NCI-H226 (cell line): ENCODE measurements at regions not wholly inside any gene's neighbourhood (a gene's known extent, or its start where the extent isn't known, plus 50 kb on each side); places are given as distances from the start of the nearest gene placed in this dataset.
"Not testable (repeated sequence)": the region's sequence is repeated elsewhere in the genome, so short reads cannot be mapped to it uniquely, and the experiment has no call there.

Experiments used
- DNase-seq: peaks from one replicate; pipeline ENCODE4 v3.0.0-alpha.2; 2015

DNA sequence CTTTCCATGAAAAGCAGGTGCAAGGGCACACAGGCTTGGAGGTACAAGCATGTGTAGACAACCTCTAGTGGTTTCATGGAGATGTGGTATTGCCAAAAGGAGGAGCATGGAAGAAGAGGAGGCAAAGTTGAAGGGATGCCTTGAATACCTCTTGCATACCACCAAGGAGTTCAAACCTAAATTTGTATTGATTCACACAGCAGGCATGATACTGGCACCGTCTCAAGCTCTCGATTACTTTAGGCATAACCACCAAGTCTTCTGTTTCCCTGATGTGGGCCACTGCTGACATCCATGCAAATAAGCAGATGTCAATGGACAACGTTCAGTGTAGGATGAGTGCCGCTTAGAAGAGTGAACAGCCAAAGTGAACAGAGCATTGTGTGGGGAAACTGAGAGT lies 87.1 kb downstream of the SCN11A start:
- no peak for DNase-seq

DNA sequence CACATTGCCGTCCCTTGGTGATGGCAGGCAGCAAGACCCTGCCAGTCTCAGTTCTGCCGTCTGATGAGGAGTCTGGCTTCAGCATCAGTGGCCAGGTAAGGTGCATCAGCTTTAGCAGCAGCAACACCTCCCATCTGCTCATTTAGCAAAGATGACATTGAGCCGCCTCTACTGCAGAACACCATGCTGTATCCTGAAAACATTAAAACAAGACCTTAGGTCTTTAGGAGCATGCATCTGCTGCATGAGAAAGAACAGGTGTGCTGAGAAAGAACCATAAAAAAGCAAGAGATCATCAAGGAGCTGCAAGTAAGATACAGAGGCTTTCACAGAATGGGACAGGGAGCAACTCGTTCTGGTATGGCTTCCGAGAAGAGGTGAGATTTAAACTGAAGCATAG lies 87.5 kb downstream of the SCN11A start:
- DNase-seq = no peak

DNA sequence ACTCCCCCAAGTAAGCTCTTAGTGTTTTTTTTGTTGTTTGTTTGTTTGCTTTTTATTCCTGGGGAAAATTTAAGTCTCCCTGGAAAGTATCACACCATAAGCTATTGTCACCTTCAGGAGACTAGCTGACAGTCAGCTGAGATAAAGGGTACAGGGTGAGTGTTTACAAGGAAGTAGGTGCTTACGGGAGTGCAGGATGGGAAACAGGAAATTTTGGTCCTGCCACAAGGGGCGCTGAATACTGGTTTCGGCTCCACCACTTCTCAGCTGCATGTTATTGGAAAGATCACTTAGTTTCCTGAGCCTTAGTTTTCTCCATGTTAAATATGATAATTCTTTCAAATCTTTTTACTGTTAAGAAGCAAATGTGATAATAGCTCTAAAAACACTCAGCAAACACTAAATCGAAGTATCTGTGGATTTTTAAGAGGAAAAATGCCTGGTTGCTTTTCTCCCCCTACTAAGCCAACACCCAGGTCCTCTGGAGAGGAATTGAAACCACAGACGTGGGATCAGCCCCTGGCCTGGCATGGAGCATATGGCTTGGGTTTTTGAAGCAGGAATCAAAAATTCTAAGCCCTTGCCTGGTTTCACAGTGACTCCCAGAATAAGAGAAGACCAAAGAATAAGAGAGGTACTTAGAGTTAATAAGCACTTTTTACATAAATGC lies 90.7 kb downstream of the SCN11A start:
- peak; percentile 20 for DNase-seq

DNA sequence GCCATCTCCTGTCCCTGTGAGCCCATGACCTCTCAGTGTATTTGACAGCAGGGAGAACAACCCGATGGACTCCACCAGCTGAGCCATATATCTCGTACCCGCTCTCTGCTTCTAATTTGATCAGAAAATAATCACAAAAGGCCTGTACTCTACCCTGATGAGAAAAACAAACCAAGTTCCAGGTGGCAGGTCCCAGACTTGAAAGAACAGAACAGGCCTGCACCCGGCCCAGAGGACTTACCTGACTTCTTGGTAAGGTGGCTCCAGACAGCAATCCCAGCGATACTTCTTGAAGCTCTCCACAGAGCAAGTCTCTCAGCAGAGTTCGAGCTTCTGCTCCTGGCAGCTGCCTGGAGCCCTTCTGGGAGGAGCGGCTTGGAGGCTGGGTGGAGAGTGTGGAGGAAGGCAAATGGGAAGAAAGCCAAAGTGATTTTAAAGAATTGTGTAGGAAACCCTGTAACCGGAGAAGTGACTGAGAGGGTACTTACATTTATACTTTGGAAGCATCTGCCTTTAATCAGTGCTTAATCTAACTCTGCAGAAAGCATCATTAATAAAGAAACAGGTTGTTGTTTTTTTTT lies 91.6 kb downstream of the SCN11A start:
- DNase-seq = no peak

DNA sequence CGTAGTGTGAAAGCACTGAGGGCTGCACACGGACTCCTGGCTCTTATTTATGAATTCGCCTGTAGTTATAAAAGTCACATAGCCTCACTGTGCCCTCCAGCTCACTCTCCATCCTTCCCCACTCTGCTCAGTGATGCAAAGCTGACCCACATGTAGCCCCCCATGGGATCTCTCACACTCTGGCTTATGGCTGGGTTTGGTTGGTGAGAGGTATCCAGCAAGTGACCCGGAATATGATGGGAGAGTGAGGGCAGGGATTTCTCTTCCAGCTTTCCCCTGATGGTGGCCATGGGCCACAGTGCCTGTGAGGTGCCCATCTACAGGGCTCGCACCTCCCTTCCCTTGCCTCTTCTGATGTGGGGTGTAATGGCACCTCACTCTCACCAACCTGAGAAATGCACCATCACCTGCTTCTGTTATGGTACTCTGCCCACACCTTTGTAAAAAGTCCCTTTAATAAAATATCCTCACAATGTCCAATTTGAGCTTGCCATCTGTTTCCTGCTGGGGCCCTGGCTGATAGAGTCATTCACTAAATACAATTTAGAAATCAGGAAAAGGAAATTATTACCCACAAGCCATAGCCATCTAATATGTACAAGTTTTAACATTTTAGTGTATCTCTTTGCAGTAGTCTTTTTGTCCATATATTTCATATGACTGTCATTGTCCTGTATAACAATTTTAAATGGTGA lies 93.6 kb downstream of the SCN11A start:
- no peak for DNase-seq

- no peak for DNase-seq
Measured at GRCh38 chr3:38957296-38957695, 94.4 kb downstream of the SCN11A start.

GRCh38 chr3:38952721-38953120 lies 99.0 kb downstream of the SCN11A start:
- no peak for DNase-seq

- not testable (repeated sequence) for DNase-seq
Measured at GRCh38 chr3:38951167-38951566, 100.6 kb downstream of the SCN11A start.

- DNase-seq = no peak
Measured at GRCh38 chr3:38950581-38950980, 101.2 kb downstream of the SCN11A start.

- no peak for DNase-seq
Measured at GRCh38 chr3:38949994-38950393, 101.8 kb downstream of the SCN11A start.

- DNase-seq = no peak
Measured at GRCh38 chr3:38940394-38940793, 111.3 kb downstream of the SCN11A start.

GRCh38 chr3:38925351-38925750 lies 109.3 kb upstream of the SCN10A start:
- DNase-seq = no peak

- peak; percentile 20 for DNase-seq
Measured at GRCh38 chr3:38916706-38917105, 100.7 kb upstream of the SCN10A start.

DNA sequence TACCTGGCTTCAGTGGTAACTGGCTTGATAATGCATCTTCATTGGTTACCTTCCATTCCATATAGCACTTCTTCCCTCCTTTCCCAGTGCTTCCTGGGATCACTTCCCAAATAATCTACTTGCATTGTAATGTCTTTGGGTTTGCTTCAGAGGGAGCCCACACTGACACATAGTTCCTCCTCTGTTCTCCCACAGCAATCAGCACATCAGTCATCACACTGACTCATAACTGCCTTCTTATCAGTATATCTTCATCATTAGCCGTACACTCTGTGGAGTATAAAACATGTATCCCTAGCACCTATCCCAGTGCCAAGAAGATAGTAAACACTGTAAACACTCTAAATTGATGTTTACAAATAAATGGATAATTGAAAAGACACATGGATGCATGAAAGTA lies 91.4 kb upstream of the SCN10A start:
- DNase-seq = no peak

DNA sequence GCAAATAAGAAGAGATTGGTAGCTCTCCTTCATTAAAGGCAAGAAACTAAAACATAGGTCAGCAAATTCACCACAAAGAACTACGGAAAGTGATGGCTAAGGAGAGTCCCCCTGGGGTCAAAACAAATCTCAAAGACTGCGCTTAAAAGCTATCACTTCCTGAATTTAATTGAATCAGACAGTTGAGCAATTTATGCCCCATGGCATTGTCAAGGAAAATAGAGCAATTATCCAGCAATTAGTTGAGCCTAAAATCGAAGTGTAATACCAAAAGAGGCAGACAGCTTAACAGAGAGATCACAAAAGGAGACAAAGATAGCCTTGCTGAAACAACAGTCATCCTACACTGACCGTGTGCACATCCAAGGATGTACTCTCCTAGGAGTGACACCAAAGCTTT lies 74.4 kb upstream of the SCN10A start:
- DNase-seq = no peak

DNA sequence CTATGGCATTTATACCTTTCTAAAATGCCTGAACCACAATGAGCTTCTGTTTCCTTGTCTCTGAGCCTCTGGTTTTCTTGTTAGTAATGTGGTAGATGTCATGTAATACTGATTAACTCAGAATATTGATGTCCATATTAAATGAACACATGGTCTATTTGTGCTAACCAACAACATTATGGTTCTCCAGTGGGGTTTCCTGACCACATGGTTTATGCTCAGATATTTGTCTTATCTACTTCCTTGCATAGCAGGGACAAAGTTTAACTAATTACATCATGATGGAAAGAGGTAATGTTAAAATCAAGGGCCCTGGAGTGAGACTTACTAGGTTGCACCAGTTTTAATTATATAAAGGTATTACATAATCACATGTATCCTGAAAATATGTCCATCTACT lies 62.6 kb upstream of the SCN10A start:
- no peak for DNase-seq
